Left lung (tissue), 4 donors: ENCODE measurements at regions not wholly inside any gene's neighbourhood (a gene's known extent, or its start where the extent isn't known, plus 50 kb on each side); places are given as distances from the start of the nearest gene placed in this dataset.

Source experiments
- ATAC-seq: fragments of 200-7000 bp; cut with Tn5 transposase; one replicate; pipeline ENCODE4 v1.9.1; 2020; ENCODE audit warnings: moderate library complexity
- DNase-seq, 4 donors: peaks; one replicate each; pipeline ENCODE4 v3.0.0-alpha.2; 2013 to 2020
- H3K27ac ChIP-seq, 2 donors: fragments of 200-600 bp; sonication (generic) in 1 of 2; one replicate each; pipeline versions ENCODE4 v1.5.0 to v1.8.0; 2020 to 2021
- H3K27me3 ChIP-seq, 2 donors: fragments of 200-600 bp; sonication (generic) in 1 of 2; one replicate each; pipeline versions ENCODE4 v1.5.0 to v1.8.0; 2020 to 2021
- H3K36me3 ChIP-seq, 2 donors: fragments of 200-600 bp; sonication (generic) in 1 of 2; one replicate each; pipeline versions ENCODE4 v1.5.0 to v1.8.0; 2020 to 2021
- H3K4me1 ChIP-seq, 2 donors: fragments of 200-600 bp; one replicate each; pipeline ENCODE4 v1.8.0; 2021
- H3K4me3 ChIP-seq, 2 donors: fragments of 200-600 bp; sonication (generic) in 1 of 2; one replicate each; pipeline versions ENCODE4 v1.5.0 to v1.8.0; 2020 to 2021; ENCODE audit warnings: mild to moderate bottlenecking in 1 of 2
- H3K9me3 ChIP-seq, 2 donors: fragments of 200-600 bp; sonication (generic) in 1 of 2; one replicate each; pipeline versions ENCODE4 v1.5.0 to v1.8.0; 2020 to 2021
- CTCF ChIP-seq, 2 donors: fragments of 200-600 bp; sonication (generic) in 1 of 2; IDR thresholded peaks; one replicate each; pipeline versions ENCODE4 v1.5.0 to v1.8.0; 2021; ENCODE audit warnings: antibody characterized with exemption in 2 of 2
- intact Hi-C, 2 donors: fragments of 100-400 bp; cut with DNase I; formaldehyde crosslinking; loops; one replicate each; pipeline versions ENCODE4 v1.11.2 to v1.14.2; 2022
- donor health status: DM: no; HTN: yes; CAD: no.
- donor health status: DM: no; HTN: no; CAD: no.

GRCh38 chr2:105654474-105655004 lies 90.2 kb upstream of the NCK2 start:
- intact Hi-C loops = no loop called here
- Histone ChIP-seq H3K9me3 (no peaks in the 10 kb centered on the region), H3K27ac (no peak overlapping the region), H3K4me3 (no peak overlapping the region), H3K36me3 (no peaks in the 10 kb centered on the region), H3K4me1 (no peaks in the 10 kb centered on the region), H3K27me3 (no peaks in the 10 kb centered on the region)
- ATAC-seq (no peak), DNase-seq (no peak)
- TF ChIP-seq CTCF (IDR thresholded peaks at IDR 0.05) = no peak

GRCh38 chr2:105653302-105653701 lies 91.4 kb upstream of the NCK2 start:
- no peak for ATAC-seq
- intact Hi-C loops = no loop called here

GRCh38 chr2:105652014-105652796 lies 92.5 kb upstream of the NCK2 start:
- no peaks in the 10 kb centered on the region for H3K27me3 ChIP-seq
- no peak overlapping the region for H3K27ac ChIP-seq
- no peaks in the 10 kb centered on the region for H3K9me3 ChIP-seq
- H3K4me1 ChIP-seq = no peaks in the 10 kb centered on the region
- no peaks in the 10 kb centered on the region for H3K36me3 ChIP-seq
- intact Hi-C loops = no loop called here
- no peak overlapping the region for H3K4me3 ChIP-seq
- DNase-seq = peak in 1 of 4 donors; percentile 35
- no peak for TF ChIP-seq CTCF (IDR thresholded peaks at IDR 0.05)
- no peak for ATAC-seq

More at GRCh38 chr2:105653302-105653701, 91.4 kb upstream of the NCK2 start:
- H3K9me3 ChIP-seq = no peaks in the 10 kb centered on the region
- DNase-seq = no peak
- H3K4me3 ChIP-seq = no peak overlapping the region
- H3K27ac ChIP-seq = no peak overlapping the region
- TF ChIP-seq CTCF (IDR thresholded peaks at IDR 0.05) = no peak
- no peaks in the 10 kb centered on the region for H3K36me3 ChIP-seq
- H3K4me1 ChIP-seq = no peaks in the 10 kb centered on the region
- H3K27me3 ChIP-seq = no peaks in the 10 kb centered on the region

GRCh38 chr2:105649534-105649933 lies 95.2 kb upstream of the NCK2 start:
- intact Hi-C loops = no loop called here
- TF ChIP-seq CTCF (IDR thresholded peaks at IDR 0.05) = no peak
- Histone ChIP-seq H3K4me3 (no peak overlapping the region), H3K36me3 (no peaks in the 10 kb centered on the region), H3K9me3 (no peaks in the 10 kb centered on the region), H3K4me1 (no peaks in the 10 kb centered on the region), H3K27ac (no peak overlapping the region), H3K27me3 (peaks cover 0 to 8% of the 10 kb centered on the region in 2 donors)
- ATAC-seq (no peak), DNase-seq (no peak)

GRCh38 chr2:105647731-105648130 lies 97.0 kb upstream of the NCK2 start:
- no peaks in the 10 kb centered on the region for H3K9me3 ChIP-seq
- TF ChIP-seq CTCF (IDR thresholded peaks at IDR 0.05) = no peak
- DNase-seq (peak in 1 of 4 donors; percentile 32), ATAC-seq (no peak)
- H3K27me3 ChIP-seq = peaks cover 0 to 8% of the 10 kb centered on the region in 2 donors
- no peak overlapping the region for H3K4me3 ChIP-seq
- no peaks in the 10 kb centered on the region for H3K36me3 ChIP-seq
- intact Hi-C loops = no loop called here
- H3K4me1 ChIP-seq = no peaks in the 10 kb centered on the region
- H3K27ac ChIP-seq = no peak overlapping the region
